OCI-LY3 (cell line): ENCODE measurements at regions not wholly inside any gene's neighbourhood (a gene's known extent, or its start where the extent isn't known, plus 50 kb on each side); places are given as distances from the start of the nearest gene placed in this dataset.

Experiments
- H2AFZ ChIP-seq: fragments of 200-600, 300-600 bp; shearing (Covaris generic); 2 replicates; pipeline ENCODE4 v1.6.0; 2014; ENCODE audit warnings: antibody characterized with exemption, low read depth, low read length
- H3K27ac ChIP-seq: fragments of 200-600, 300-600 bp; sonication (generic); 2 replicates; pipeline ENCODE4 v1.5.1; 2014; ENCODE audit warnings: mild to moderate bottlenecking, low read length, moderate library complexity, mixed read lengths
- H3K27me3 ChIP-seq: fragments of 200-600, 300-600 bp; sonication (generic); 2 replicates; pipeline ENCODE4 v1.6.1; 2014; ENCODE audit warnings: low read depth, low read length, mixed read lengths
- H3K36me3 ChIP-seq: fragments of 200-600, 300-600 bp; sonication (generic); replicated peaks from 2 replicates; pipeline ENCODE3; 2014; ENCODE audit warnings: low read depth, low read length, mixed read lengths
- H3K4me1 ChIP-seq: fragments of 300-600, 200-600 bp; sonication (generic); 2 replicates; pipeline ENCODE4 v1.6.1; 2014; ENCODE audit warnings: low read length, mixed read lengths
- H3K4me2 ChIP-seq: fragments of 200-600, 300-600 bp; sonication (generic); 2 replicates; pipeline ENCODE4 v1.6.1; 2014; ENCODE audit warnings: low read length, mixed read lengths
- H3K4me3 ChIP-seq: fragments of 300-600, 200-600 bp; sonication (generic); 2 replicates; pipeline ENCODE4 v1.5.1; 2014; ENCODE audit warnings: antibody characterized with exemption, mild to moderate bottlenecking, low read length, moderate library complexity
- H3K79me2 ChIP-seq: fragments of 300-600, 200-600 bp; shearing (Covaris generic); 2 replicates; pipeline ENCODE4 v1.6.1; 2014; ENCODE audit warnings: mild to moderate bottlenecking, low read length, mixed read lengths
- H3K9ac ChIP-seq: fragments of 300-600, 200-600 bp; shearing (Covaris generic); 2 replicates; pipeline ENCODE4 v1.6.0; 2014; ENCODE audit warnings: mild to moderate bottlenecking, low read length, moderate library complexity
- H3K9me3 ChIP-seq: fragments of 200-600, 300-600 bp; shearing (Covaris generic); 2 replicates; pipeline ENCODE4 v1.6.1; 2014; ENCODE audit warnings: low read length, mixed read lengths; ENCODE audit not compliant: insufficient read depth
- H4K20me1 ChIP-seq: fragments of 200-600, 300-600 bp; sonication (generic); 2 replicates; pipeline ENCODE4 v1.6.1; 2016; ENCODE audit warnings: low read length, mixed read lengths; ENCODE audit not compliant: insufficient read depth
- CTCF ChIP-seq: fragments of 200-600, 300-600 bp; sonication (generic); IDR thresholded peaks from 2 replicates; pipeline ENCODE4 v1.5.1; 2014; ENCODE audit warnings: antibody characterized with exemption, low read length, low read depth
- EZH2phosphoT487 ChIP-seq: fragments of 200-600 bp; shearing (Covaris generic); IDR thresholded peaks from 2 replicates; pipeline ENCODE4 v1.6.1; 2018; ENCODE audit warnings: antibody characterized with exemption, mixed run types, low read depth

GRCh38 chr5:97915106-97915505 lies 732.1 kb upstream of the RIOK2 start:
- no peak overlapping the region for H3K4me2 ChIP-seq
- no peaks in the 10 kb centered on the region for H3K27me3 ChIP-seq
- H3K4me1 ChIP-seq = no peaks in the 10 kb centered on the region
- no peaks in the 10 kb centered on the region for H4K20me1 ChIP-seq
- TF ChIP-seq CTCF (no peak), EZH2phosphoT487 (no peak)
- no peaks in the 10 kb centered on the region for H3K9me3 ChIP-seq
- no peak overlapping the region for H3K27ac ChIP-seq
- H3K36me3 ChIP-seq = no peaks in the 10 kb centered on the region
- no peak overlapping the region for H2AFZ ChIP-seq
- no peak overlapping the region for H3K4me3 ChIP-seq
- no peaks in the 10 kb centered on the region for H3K79me2 ChIP-seq
- H3K9ac ChIP-seq = no peak overlapping the region

- Histone ChIP-seq H3K27me3 (no peaks in the 10 kb centered on the region), H3K27ac (no peak overlapping the region), H3K36me3 (no peaks in the 10 kb centered on the region), H2AFZ (no peak overlapping the region), H3K4me3 (no peak overlapping the region), H3K4me1 (no peaks in the 10 kb centered on the region), H3K4me2 (no peak overlapping the region), H3K9me3 (no peaks in the 10 kb centered on the region), H3K9ac (no peak overlapping the region), H4K20me1 (no peaks in the 10 kb centered on the region), H3K79me2 (no peaks in the 10 kb centered on the region)
- TF ChIP-seq CTCF (no peak), EZH2phosphoT487 (no peak)
These were observed 735.0 kb upstream of the RIOK2 start for GRCh38 chr5:97918057-97918456.

GRCh38 chr5:97918620-97919019 lies 735.6 kb upstream of the RIOK2 start:
- H3K27ac ChIP-seq = no peak overlapping the region

GRCh38 chr5:97919719-97920118 lies 736.7 kb upstream of the RIOK2 start:
- Histone ChIP-seq H4K20me1 (no peaks in the 10 kb centered on the region), H3K4me3 (no peak overlapping the region), H3K4me1 (no peaks in the 10 kb centered on the region), H3K27ac (no peak overlapping the region), H3K36me3 (no peaks in the 10 kb centered on the region), H3K27me3 (no peaks in the 10 kb centered on the region), H3K9ac (no peak overlapping the region), H3K9me3 (no peaks in the 10 kb centered on the region), H3K4me2 (no peak overlapping the region), H2AFZ (no peak overlapping the region), H3K79me2 (no peaks in the 10 kb centered on the region)
- TF ChIP-seq CTCF (no peak), EZH2phosphoT487 (no peak)

More at GRCh38 chr5:97918620-97919019, 735.6 kb upstream of the RIOK2 start:
- Histone ChIP-seq H3K4me3 (no peak overlapping the region), H3K9me3 (no peaks in the 10 kb centered on the region), H3K4me2 (no peak overlapping the region), H3K4me1 (no peaks in the 10 kb centered on the region), H4K20me1 (no peaks in the 10 kb centered on the region), H3K79me2 (no peaks in the 10 kb centered on the region), H2AFZ (no peak overlapping the region), H3K9ac (no peak overlapping the region), H3K27me3 (no peaks in the 10 kb centered on the region), H3K36me3 (no peaks in the 10 kb centered on the region)
- TF ChIP-seq CTCF = no peak
- no peak for TF ChIP-seq EZH2phosphoT487
